Progenitor cell of endocrine pancreas (in vitro differentiated cells): ENCODE measurements at regions not wholly inside any gene's neighbourhood (a gene's known extent, or its start where the extent isn't known, plus 50 kb on each side); places are given as distances from the start of the nearest gene placed in this dataset.
A peak's percentile ranks its signal among the peaks of the same experiment; 100 is the strongest.
"Not testable (repeated sequence)": the region's sequence is repeated elsewhere in the genome, so short reads cannot be mapped to it uniquely, and the experiment has no call there.

Experiments used
- DNase-seq: peaks from one replicate; pipeline ENCODE4 v3.0.0; 2021; ENCODE audit warnings: low spot score; ENCODE audit not compliant: unreplicated experiment
- H3K27ac Mint-ChIP-seq: 2 replicates; pipeline ENCODE4 v1.8.0; 2021; ENCODE audit warnings: mild to moderate bottlenecking, moderate library complexity, mixed read lengths
- H3K27me3 Mint-ChIP-seq: 2 replicates; pipeline ENCODE4 v1.8.0; 2021; ENCODE audit warnings: mixed read lengths
- H3K36me3 Mint-ChIP-seq: 2 replicates; pipeline ENCODE4 v1.8.0; 2022; ENCODE audit warnings: mixed read lengths; ENCODE audit not compliant: insufficient read depth
- H3K4me1 Mint-ChIP-seq: 2 replicates; pipeline ENCODE4 v1.8.0; 2021; ENCODE audit warnings: low read depth, mixed read lengths
- H3K4me3 Mint-ChIP-seq: 2 replicates; pipeline ENCODE4 v1.8.0; 2021; ENCODE audit warnings: low read depth, mild to moderate bottlenecking, moderate library complexity, mixed read lengths
- H3K9me3 Mint-ChIP-seq: 2 replicates; pipeline ENCODE4 v1.8.0; 2021; ENCODE audit warnings: low read depth, mixed read lengths
- TF ChIP-seq, protein P1 (sequence below): fragments of 200-600 bp; sonication (generic); IDR thresholded peaks from one replicate; pipeline ENCODE4 v1.5.0; 2021; ENCODE audit warnings: antibody characterized with exemption, mild to moderate bottlenecking; ENCODE audit not compliant: unreplicated experiment

DNA sequence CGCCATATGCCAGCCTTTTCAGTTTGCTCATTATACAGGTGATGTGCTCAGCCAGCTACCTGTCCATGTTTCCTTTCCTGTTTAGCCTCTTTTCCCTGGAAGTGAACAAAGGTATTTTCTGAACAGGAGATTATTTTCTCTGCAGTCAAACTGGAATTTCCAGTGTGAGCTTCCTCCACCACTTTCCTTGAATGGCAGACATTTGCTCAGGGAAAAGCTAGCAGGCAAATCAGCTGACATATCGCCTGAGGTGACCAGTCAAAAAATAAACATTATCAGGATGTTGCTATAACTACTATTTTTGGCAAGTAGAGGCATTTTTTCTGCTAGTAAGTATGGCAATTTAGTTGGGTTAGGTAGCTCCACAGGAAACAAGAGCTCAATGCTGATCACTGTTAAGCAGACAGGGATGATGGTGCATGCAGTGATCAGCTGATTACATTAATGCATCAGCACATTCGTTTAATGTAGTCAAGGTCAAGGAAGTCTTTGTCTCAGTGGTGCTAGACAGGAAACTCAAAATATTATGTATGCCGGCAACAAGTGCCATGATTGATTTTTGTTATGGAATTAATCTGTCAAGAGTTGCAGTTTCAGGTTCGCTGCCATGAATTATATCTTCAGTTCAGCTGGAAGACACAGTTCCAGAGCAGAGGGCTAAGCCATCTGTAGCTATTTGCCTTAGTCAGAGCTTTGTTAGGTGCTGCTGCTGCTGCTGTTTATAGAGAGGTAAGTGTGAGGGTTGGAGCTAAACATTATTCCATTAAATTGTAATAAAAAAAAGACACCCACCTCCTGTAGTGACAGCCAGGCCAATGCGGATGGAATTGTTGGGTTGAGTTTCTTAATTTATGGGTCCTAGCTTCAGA lies 179.7 kb upstream of the ST6GALNAC5 start:
- no peaks in the 10 kb centered on the region for H3K36me3 Mint-ChIP-seq
- no peaks in the 10 kb centered on the region for H3K9me3 Mint-ChIP-seq
- H3K27ac Mint-ChIP-seq = peak overlapping the region; percentile 57
- DNase-seq = no peak
- H3K27me3 Mint-ChIP-seq = no peaks in the 10 kb centered on the region
- H3K4me3 Mint-ChIP-seq = no peak overlapping the region
- H3K4me1 Mint-ChIP-seq = peaks cover 4% of the 10 kb centered on the region
- TF ChIP-seq, protein P1, sequence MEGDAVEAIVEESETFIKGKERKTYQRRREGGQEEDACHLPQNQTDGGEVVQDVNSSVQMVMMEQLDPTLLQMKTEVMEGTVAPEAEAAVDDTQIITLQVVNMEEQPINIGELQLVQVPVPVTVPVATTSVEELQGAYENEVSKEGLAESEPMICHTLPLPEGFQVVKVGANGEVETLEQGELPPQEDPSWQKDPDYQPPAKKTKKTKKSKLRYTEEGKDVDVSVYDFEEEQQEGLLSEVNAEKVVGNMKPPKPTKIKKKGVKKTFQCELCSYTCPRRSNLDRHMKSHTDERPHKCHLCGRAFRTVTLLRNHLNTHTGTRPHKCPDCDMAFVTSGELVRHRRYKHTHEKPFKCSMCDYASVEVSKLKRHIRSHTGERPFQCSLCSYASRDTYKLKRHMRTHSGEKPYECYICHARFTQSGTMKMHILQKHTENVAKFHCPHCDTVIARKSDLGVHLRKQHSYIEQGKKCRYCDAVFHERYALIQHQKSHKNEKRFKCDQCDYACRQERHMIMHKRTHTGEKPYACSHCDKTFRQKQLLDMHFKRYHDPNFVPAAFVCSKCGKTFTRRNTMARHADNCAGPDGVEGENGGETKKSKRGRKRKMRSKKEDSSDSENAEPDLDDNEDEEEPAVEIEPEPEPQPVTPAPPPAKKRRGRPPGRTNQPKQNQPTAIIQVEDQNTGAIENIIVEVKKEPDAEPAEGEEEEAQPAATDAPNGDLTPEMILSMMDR = no peak

DNA sequence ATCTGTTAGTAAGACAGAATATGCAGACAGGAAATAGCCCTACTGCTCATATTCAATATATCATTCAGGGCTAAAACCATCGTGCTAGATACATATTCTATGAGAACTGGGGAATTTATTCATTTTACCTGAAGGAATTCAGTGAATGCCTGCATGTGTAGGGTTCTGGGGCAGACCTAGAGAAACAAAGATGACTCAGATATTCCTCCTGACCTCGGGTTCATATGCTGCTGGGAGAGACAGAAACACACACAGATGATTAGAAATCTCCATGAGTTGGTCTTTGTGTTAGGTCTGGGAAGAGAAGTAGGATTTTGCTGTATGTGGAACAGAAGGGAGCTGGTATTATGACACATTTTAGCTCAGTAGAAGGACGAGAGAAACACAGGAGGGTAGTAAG lies 176.5 kb upstream of the ST6GALNAC5 start:
- no peaks in the 10 kb centered on the region for H3K36me3 Mint-ChIP-seq
- no peak overlapping the region for H3K4me3 Mint-ChIP-seq
- TF ChIP-seq, protein P1 = no peak
- peaks cover 4% of the 10 kb centered on the region for H3K4me1 Mint-ChIP-seq
- no peaks in the 10 kb centered on the region for H3K27me3 Mint-ChIP-seq
- DNase-seq = no peak
- no peak overlapping the region for H3K27ac Mint-ChIP-seq
- H3K9me3 Mint-ChIP-seq = peaks cover 9% of the 10 kb centered on the region

DNA sequence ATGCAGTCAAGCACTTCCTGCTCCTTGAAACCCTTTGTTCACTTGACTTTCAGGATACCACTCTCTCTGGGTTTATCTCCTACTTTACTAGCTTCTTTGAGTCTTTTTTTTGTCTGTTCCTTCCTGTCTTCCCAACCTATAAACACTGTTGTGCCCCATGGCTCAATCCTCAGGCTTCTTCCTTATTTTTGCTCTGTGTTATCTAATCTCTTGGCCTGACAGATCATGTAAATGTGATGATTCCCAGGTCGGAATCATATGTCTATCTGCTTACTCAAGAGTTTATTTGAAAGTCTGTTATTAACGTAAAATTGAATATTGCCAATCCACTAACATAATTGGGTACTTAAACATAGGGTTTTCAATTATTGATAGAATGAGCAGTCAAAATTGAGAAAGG lies 171.7 kb upstream of the ST6GALNAC5 start:
- TF ChIP-seq, protein P1 = no peak
- Mint-ChIP-seq H3K36me3 (no peaks in the 10 kb centered on the region), H3K4me3 (no peak overlapping the region), H3K27me3 (no peaks in the 10 kb centered on the region), H3K9me3 (peaks cover 9% of the 10 kb centered on the region), H3K27ac (no peak overlapping the region), H3K4me1 (no peaks in the 10 kb centered on the region)
- DNase-seq = no peak

DNA sequence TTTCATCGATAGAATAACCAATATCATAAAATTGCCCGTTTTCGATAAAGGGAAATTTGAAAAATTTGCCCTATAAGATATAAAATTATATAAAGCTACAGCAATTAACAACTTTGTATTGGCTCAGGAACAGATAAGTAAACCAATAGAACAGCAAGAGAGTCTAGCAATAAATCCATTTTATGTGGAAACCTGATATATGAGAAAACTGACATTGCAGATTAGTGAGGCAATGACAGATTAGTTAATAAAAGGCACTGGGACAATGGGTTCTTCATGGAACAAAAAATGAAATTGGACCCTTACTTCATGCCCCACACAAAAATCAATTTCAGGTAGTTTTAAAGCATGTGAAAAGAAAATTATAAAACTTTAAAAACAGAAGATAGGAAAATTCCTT lies 169.9 kb upstream of the ST6GALNAC5 start:
- H3K9me3 Mint-ChIP-seq = peaks cover 9% of the 10 kb centered on the region
- TF ChIP-seq, protein P1 = no peak
- no peak overlapping the region for H3K27ac Mint-ChIP-seq
- DNase-seq = no peak
- H3K4me3 Mint-ChIP-seq = no peak overlapping the region
- no peaks in the 10 kb centered on the region for H3K27me3 Mint-ChIP-seq
- no peaks in the 10 kb centered on the region for H3K36me3 Mint-ChIP-seq
- no peaks in the 10 kb centered on the region for H3K4me1 Mint-ChIP-seq

DNA sequence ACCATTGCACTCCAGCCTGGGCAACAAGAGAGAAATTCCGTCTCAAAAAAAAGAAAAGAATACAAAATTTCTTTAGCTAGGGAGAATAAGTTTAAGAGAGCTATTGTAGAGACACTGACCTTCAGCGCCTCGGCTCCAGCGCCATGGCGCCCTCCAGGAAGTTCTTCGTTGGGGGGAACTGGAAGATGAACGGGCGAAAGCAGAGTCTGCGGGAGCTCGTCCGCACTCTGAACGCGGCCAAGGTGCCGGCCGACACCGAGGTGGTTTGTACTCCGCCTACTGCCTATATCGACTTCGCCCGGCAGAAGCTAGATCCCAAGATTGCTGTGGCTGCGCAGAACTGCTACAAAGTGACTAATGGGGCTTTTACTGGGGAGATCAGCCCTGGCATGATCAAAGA lies 167.6 kb upstream of the ST6GALNAC5 start:
- H3K27me3 Mint-ChIP-seq, DNase-seq, H3K9me3 Mint-ChIP-seq, H3K27ac Mint-ChIP-seq, H3K4me1 Mint-ChIP-seq, H3K36me3 Mint-ChIP-seq, H3K4me3 Mint-ChIP-seq: not testable (repeated sequence)

DNA sequence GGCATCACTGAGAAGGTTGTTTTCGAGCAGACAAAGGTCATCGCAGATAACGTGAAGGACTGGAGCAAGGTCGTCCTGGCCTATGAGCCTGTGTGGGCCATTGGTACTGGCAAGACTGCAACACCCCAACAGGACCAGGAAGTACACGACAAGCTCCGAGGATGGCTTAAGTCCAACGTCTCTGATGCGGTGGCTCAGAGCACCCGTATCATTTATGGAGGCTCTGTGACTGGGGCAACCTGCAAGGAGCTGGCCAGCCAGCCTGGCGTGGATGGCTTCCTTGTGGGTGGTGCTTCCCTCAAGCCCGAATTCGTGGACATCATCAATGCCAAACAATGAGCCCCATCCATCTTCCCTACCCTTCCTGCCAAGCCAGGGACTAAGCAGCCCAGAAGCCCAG lies 167.1 kb upstream of the ST6GALNAC5 start:
- not testable (repeated sequence) for H3K4me1 Mint-ChIP-seq, DNase-seq, H3K4me3 Mint-ChIP-seq, H3K27me3 Mint-ChIP-seq, H3K36me3 Mint-ChIP-seq, H3K9me3 Mint-ChIP-seq, H3K27ac Mint-ChIP-seq
